Karpas-422 (cell line): ENCODE measurements at regions not wholly inside any gene's neighbourhood (a gene's known extent, or its start where the extent isn't known, plus 50 kb on each side); places are given as distances from the start of the nearest gene placed in this dataset.

Experiments
- DNase-seq: peaks from one replicate; pipeline ENCODE4 v3.0.0-alpha.2; 2015
- H2AFZ ChIP-seq: fragments of 200-600 bp; sonication (generic); 2 replicates; pipeline ENCODE4 v1.6.1; 2014; ENCODE audit warnings: antibody characterized with exemption, low read length, mixed read lengths
- H3K27ac ChIP-seq: fragments of 200-600 bp; sonication (generic); 2 replicates; pipeline ENCODE4 v1.5.1; 2014; ENCODE audit warnings: mild to moderate bottlenecking, low read length, moderate library complexity
- H3K27me3 ChIP-seq: fragments of 200-600 bp; sonication (generic); 2 replicates; pipeline ENCODE4 v1.6.1; 2014; ENCODE audit warnings: low read length, mixed read lengths
- H3K36me3 ChIP-seq: fragments of 200-600 bp; sonication (generic); 2 replicates; pipeline ENCODE4 v1.6.1; 2014; ENCODE audit warnings: low read length, mixed read lengths; ENCODE audit not compliant: insufficient read depth
- H3K4me1 ChIP-seq: fragments of 200-600 bp; sonication (generic); 2 replicates; pipeline ENCODE4 v1.6.1; 2014; ENCODE audit warnings: mild to moderate bottlenecking, low read length, mixed read lengths
- H3K4me2 ChIP-seq: fragments of 200-600 bp; sonication (generic); 2 replicates; pipeline ENCODE4 v1.6.1; 2014; ENCODE audit warnings: low read length, low read depth, mild to moderate bottlenecking; ENCODE audit not compliant: poor library complexity, severe bottlenecking
- H3K4me3 ChIP-seq: fragments of 200-600 bp; sonication (generic); 2 replicates; pipeline ENCODE4 v1.5.1; 2014; ENCODE audit warnings: mild to moderate bottlenecking, antibody characterized with exemption, low read length, mixed read lengths
- H3K79me2 ChIP-seq: fragments of 200-600 bp; sonication (generic); 2 replicates; pipeline ENCODE4 v1.6.1; 2014; ENCODE audit warnings: mild to moderate bottlenecking, low read length, mixed read lengths
- H3K9ac ChIP-seq: fragments of 200-600 bp; sonication (generic); 2 replicates; pipeline ENCODE4 v1.6.0; 2014; ENCODE audit warnings: low read length
- H3K9me2 ChIP-seq: fragments of 200-600 bp; sonication (generic), shearing (Covaris generic); replicated peaks from 2 replicates; pipeline ENCODE4 v1.6.0; 2014; ENCODE audit warnings: mild to moderate bottlenecking, low read length, moderate library complexity; ENCODE audit not compliant: insufficient read depth
- H3K9me3 ChIP-seq: fragments of 300-700, 200-600 bp; sonication (generic); 2 replicates; pipeline ENCODE4 v1.6.1; 2014; ENCODE audit warnings: low read length, mixed read lengths
- H4K20me1 ChIP-seq: fragments of 200-600 bp; sonication (generic); 2 replicates; pipeline ENCODE4 v1.6.1; 2014; ENCODE audit warnings: mild to moderate bottlenecking, antibody characterized with exemption, low read length, low read depth; ENCODE audit not compliant: insufficient read depth

DNA sequence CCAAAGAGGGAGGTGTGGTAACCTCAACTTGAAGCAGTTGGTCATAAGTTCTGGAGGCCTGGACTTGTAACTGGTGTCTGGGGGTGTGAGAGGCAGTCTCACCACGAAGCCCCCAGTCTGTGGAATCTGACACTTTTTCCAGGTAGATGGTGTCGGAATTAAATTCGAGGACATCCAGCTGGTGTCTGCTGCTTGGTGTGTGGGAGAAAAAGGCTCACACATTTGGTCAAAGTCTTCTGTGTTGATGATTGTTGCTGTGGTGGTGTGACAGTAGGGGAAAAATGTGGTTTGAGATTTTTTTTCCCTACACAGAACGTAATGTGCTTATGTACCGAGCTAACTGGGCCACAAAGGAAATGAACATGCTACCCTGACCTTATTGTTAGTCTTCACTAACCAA is 251.9 kb downstream of the MAT2B start:
- Histone ChIP-seq H3K79me2 (no peaks in the 10 kb centered on the region), H3K9ac (no peak overlapping the region), H3K4me1 (no peaks in the 10 kb centered on the region), H3K9me2 (no peaks in the 10 kb centered on the region), H3K27ac (no peak overlapping the region), H3K9me3 (no peaks in the 10 kb centered on the region), H3K27me3 (no peaks in the 10 kb centered on the region), H2AFZ (no peak overlapping the region), H3K36me3 (no peaks in the 10 kb centered on the region), H4K20me1 (no peaks in the 10 kb centered on the region), H3K4me2 (no peak overlapping the region), H3K4me3 (no peak overlapping the region)
- no peak for DNase-seq

GRCh38 chr5:163758283-163758711 is 252.9 kb downstream of the MAT2B start:
- Histone ChIP-seq H3K9ac (no peak overlapping the region), H3K9me3 (no peaks in the 10 kb centered on the region), H4K20me1 (no peaks in the 10 kb centered on the region), H3K4me2 (no peak overlapping the region), H3K9me2 (no peaks in the 10 kb centered on the region), H3K36me3 (no peaks in the 10 kb centered on the region), H3K4me3 (no peak overlapping the region), H2AFZ (no peak overlapping the region), H3K79me2 (no peaks in the 10 kb centered on the region), H3K4me1 (no peaks in the 10 kb centered on the region), H3K27me3 (no peaks in the 10 kb centered on the region), H3K27ac (no peak overlapping the region)
- DNase-seq = no peak

DNA sequence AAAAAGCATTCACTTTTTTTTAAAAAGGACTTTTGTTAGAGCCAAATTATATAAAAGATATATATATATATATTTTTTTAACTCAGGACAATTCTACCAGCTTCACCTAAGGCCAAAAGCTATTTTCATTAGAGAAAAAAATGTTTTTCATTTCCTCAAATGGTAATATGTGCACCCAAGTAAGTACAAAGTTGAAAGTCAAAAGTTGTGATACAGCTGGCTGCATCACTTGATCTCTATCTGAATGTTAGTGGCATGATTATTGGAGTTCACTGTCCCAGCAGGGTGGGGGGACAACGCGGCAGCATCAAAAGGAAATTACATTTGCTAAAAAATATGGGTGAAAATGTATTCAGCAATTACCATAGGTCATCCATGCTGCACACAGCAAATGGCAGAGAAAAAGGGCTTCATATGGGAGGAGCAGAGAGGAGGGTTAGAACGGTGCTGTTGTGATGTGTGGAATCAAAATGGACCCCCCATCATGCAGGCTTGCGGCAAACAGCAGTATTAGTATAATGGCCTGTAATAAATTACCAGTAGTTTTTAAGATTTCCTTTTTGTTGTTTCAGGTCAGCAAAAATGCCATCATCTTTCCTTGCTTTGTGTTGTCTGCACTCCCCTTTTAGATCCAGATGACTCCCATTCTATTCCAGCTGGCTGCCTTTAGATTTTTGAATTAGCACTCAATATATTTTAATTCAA is 253.7 kb downstream of the MAT2B start:
- H3K4me1 ChIP-seq = no peaks in the 10 kb centered on the region
- H3K27me3 ChIP-seq = no peaks in the 10 kb centered on the region
- H3K9ac ChIP-seq = no peak overlapping the region
- H3K4me3 ChIP-seq = no peak overlapping the region
- no peak for DNase-seq
- H3K36me3 ChIP-seq = no peaks in the 10 kb centered on the region
- no peak overlapping the region for H2AFZ ChIP-seq
- H3K9me2 ChIP-seq = no peaks in the 10 kb centered on the region
- no peak overlapping the region for H3K27ac ChIP-seq
- no peaks in the 10 kb centered on the region for H3K79me2 ChIP-seq
- H3K9me3 ChIP-seq = no peaks in the 10 kb centered on the region
- H4K20me1 ChIP-seq = no peaks in the 10 kb centered on the region
- no peak overlapping the region for H3K4me2 ChIP-seq

DNA sequence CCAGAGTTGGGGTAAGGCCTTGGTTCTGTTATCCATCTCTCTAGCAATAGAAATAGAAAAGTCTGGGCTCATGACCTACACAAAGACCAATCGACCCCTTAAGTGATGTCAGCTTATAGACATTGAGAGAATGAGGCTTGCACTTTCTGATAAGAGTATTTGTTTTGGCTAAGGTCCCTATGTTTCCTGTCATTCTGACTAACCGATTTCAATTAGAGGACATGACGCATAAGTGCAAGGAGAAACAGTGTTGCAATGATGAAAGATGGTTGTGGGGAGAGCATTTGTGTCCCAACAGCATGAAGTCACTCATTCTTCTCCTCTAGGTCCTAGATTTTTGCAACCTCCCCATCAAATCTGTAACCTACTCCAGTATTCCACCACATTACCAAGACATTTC is 255.1 kb downstream of the MAT2B start:
- Histone ChIP-seq H3K4me1 (no peaks in the 10 kb centered on the region), H3K9ac (no peak overlapping the region), H3K9me2 (no peaks in the 10 kb centered on the region), H4K20me1 (no peaks in the 10 kb centered on the region), H3K27ac (no peak overlapping the region), H3K27me3 (no peaks in the 10 kb centered on the region), H3K9me3 (no peaks in the 10 kb centered on the region), H3K4me3 (no peak overlapping the region), H3K4me2 (no peak overlapping the region), H3K36me3 (no peaks in the 10 kb centered on the region), H2AFZ (no peak overlapping the region), H3K79me2 (no peaks in the 10 kb centered on the region)
- DNase-seq = no peak

DNA sequence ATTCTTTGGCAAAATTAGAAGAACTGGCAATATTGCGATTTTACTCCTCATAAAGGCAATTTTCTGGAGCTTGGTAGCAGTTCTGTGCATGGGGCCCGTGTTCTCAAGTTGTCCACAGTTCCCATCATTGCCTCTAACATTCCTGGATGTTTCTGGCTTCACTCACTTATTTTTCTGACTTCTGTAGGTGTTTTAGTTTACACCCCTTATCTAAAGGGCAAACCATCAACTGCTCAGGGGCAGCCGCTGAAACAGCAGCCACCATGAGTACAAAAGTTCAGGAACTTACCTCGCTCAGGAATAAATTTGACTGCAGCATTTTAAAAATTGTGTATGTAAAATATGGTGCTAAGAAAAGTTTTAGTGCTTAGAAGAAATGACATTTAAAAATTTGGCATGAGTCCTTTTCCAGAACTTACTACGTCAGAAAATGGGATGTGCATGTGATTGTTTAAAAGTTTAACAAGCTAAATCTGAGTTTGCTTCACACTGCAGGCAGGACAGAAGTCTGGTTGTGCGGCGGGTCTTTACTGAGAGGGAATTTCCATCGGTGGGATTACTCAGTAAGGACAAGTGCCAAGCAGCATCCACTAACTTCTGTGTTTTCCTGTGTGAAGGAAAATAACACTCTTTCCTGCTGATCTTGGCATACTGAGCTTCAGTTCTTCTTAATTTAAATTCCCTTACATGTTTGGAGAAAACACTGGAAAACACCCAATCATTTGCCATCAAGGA is 261.7 kb downstream of the MAT2B start:
- H3K36me3 ChIP-seq = no peaks in the 10 kb centered on the region
- no peak overlapping the region for H3K4me2 ChIP-seq
- H2AFZ ChIP-seq = no peak overlapping the region
- no peaks in the 10 kb centered on the region for H3K27me3 ChIP-seq
- H3K4me1 ChIP-seq = no peaks in the 10 kb centered on the region
- H3K9ac ChIP-seq = no peak overlapping the region
- H3K27ac ChIP-seq = no peak overlapping the region
- no peak for DNase-seq
- no peaks in the 10 kb centered on the region for H3K9me2 ChIP-seq
- H3K9me3 ChIP-seq = no peaks in the 10 kb centered on the region
- no peaks in the 10 kb centered on the region for H3K79me2 ChIP-seq
- H3K4me3 ChIP-seq = no peak overlapping the region
- no peaks in the 10 kb centered on the region for H4K20me1 ChIP-seq

- DNase-seq = no peak
- Histone ChIP-seq H3K9me2 (no peaks in the 10 kb centered on the region), H3K27me3 (no peaks in the 10 kb centered on the region), H3K9ac (no peak overlapping the region), H3K79me2 (no peaks in the 10 kb centered on the region), H3K4me1 (no peaks in the 10 kb centered on the region), H4K20me1 (no peaks in the 10 kb centered on the region), H2AFZ (no peak overlapping the region), H3K4me3 (no peak overlapping the region), H3K27ac (no peak overlapping the region), H3K9me3 (no peaks in the 10 kb centered on the region), H3K4me2 (no peak overlapping the region), H3K36me3 (no peaks in the 10 kb centered on the region)
Measured at GRCh38 chr5:163770625-163771024, 265.2 kb downstream of the MAT2B start.

GRCh38 chr5:163772241-163772640 is 266.8 kb downstream of the MAT2B start:
- Histone ChIP-seq H3K4me2 (no peak overlapping the region), H4K20me1 (no peaks in the 10 kb centered on the region), H3K4me3 (no peak overlapping the region), H3K36me3 (no peaks in the 10 kb centered on the region), H3K4me1 (no peaks in the 10 kb centered on the region), H2AFZ (no peak overlapping the region), H3K79me2 (no peaks in the 10 kb centered on the region), H3K9me3 (no peaks in the 10 kb centered on the region), H3K9ac (no peak overlapping the region), H3K27ac (no peak overlapping the region), H3K9me2 (no peaks in the 10 kb centered on the region), H3K27me3 (no peaks in the 10 kb centered on the region)
- DNase-seq = no peak

- H3K9me2 ChIP-seq = no peaks in the 10 kb centered on the region
- no peak overlapping the region for H3K9ac ChIP-seq
- H3K4me1 ChIP-seq = no peaks in the 10 kb centered on the region
- no peaks in the 10 kb centered on the region for H3K9me3 ChIP-seq
- H3K4me3 ChIP-seq = no peak overlapping the region
- no peak overlapping the region for H3K4me2 ChIP-seq
- no peak overlapping the region for H3K27ac ChIP-seq
- no peak for DNase-seq
- H3K27me3 ChIP-seq = no peaks in the 10 kb centered on the region
- H3K79me2 ChIP-seq = no peaks in the 10 kb centered on the region
- H4K20me1 ChIP-seq = no peaks in the 10 kb centered on the region
- no peaks in the 10 kb centered on the region for H3K36me3 ChIP-seq
- H2AFZ ChIP-seq = no peak overlapping the region
Measured at GRCh38 chr5:163772644-163773043, 267.2 kb downstream of the MAT2B start.
